Mucosa of stomach (tissue), 1 donor: ENCODE measurements at regions not wholly inside any gene's neighbourhood (a gene's known extent, or its start where the extent isn't known, plus 50 kb on each side); places are given as distances from the start of the nearest gene placed in this dataset.

Experiments
- H3K27me3 ChIP-seq: one replicate; pipeline ENCODE4 v1.7.0; 2013; ENCODE audit warnings: mild to moderate bottlenecking, low read length; ENCODE audit not compliant: control insufficient read depth, insufficient read depth
- H3K36me3 ChIP-seq: one replicate; pipeline ENCODE4 v1.7.0; 2013; ENCODE audit warnings: low read length; ENCODE audit not compliant: control insufficient read depth, insufficient read depth
- H3K4me1 ChIP-seq: one replicate; pipeline ENCODE4 v1.7.0; 2013; ENCODE audit warnings: mild to moderate bottlenecking, low read length; ENCODE audit not compliant: control insufficient read depth, insufficient read depth
- H3K4me3 ChIP-seq: one replicate; pipeline ENCODE4 v1.7.0; 2013; ENCODE audit warnings: low read length
- H3K9ac ChIP-seq: one replicate; pipeline ENCODE4 v1.7.0; 2013; ENCODE audit warnings: mild to moderate bottlenecking, low read length, moderate library complexity
- H3K9me3 ChIP-seq: one replicate; pipeline ENCODE4 v1.7.0; 2013; ENCODE audit warnings: mild to moderate bottlenecking, low read length, moderate library complexity; ENCODE audit not compliant: control insufficient read depth
- donor health status: Pancreatic carcinoma.

- Histone ChIP-seq H3K4me3 (no peak overlapping the region), H3K4me1 (no peaks in the 10 kb centered on the region), H3K9me3 (no peaks in the 10 kb centered on the region), H3K9ac (no peak overlapping the region), H3K36me3 (no peaks in the 10 kb centered on the region), H3K27me3 (no peaks in the 10 kb centered on the region)
Measured at GRCh38 chr9:119639287-119639955, 270.2 kb upstream of the BRINP1 start.

DNA sequence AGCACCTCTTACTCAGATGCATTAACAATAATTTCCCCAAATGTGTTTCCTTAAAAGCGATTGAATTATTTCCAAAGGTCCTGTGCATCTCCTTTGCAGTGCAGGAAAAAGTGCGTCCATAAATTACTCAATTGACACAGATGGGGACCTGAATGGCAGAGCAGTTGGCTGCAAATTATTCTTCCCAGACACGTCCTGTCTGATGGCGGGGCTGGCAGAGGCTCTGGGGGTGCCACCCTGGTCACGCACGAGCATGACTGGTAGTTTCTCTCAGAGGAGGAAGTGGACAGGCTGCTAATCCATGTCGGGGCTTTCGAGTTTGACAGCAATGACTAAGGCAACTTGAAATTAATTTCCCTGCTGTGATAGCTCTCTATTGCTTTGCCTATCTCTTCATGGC is 264.8 kb upstream of the BRINP1 start:
- no peak overlapping the region for H3K4me3 ChIP-seq
- no peaks in the 10 kb centered on the region for H3K36me3 ChIP-seq
- no peaks in the 10 kb centered on the region for H3K4me1 ChIP-seq
- H3K9ac ChIP-seq: no peak overlapping the region
- no peaks in the 10 kb centered on the region for H3K27me3 ChIP-seq
- H3K9me3 ChIP-seq: no peaks in the 10 kb centered on the region

DNA sequence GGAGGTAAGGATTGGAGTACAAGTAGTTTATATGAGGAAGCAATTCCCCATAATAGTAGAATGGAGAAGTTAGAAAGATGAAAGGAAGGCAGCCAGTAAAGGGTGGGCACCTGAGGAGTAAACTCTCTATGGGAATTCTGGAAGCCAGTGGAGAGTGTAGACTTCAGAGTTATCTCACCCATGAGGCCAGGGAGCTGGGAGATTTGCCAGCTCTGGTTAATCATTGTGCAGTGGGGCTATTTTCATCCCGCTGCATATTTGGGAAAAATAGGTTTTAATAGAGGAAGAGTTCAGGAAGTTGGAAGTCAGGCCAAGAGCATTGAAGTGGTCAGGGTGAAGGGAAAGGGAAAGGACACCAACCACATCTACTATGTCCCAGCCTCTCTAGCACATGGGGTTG is 242.3 kb upstream of the BRINP1 start:
- Histone ChIP-seq H3K9ac (no peak overlapping the region), H3K4me3 (no peak overlapping the region), H3K9me3 (no peaks in the 10 kb centered on the region), H3K27me3 (no peaks in the 10 kb centered on the region), H3K4me1 (no peaks in the 10 kb centered on the region), H3K36me3 (no peaks in the 10 kb centered on the region)

GRCh38 chr9:119609277-119609971 is 240.2 kb upstream of the BRINP1 start:
- no peaks in the 10 kb centered on the region for H3K36me3 ChIP-seq
- H3K4me1 ChIP-seq: no peaks in the 10 kb centered on the region
- H3K9me3 ChIP-seq: no peaks in the 10 kb centered on the region
- H3K27me3 ChIP-seq: no peaks in the 10 kb centered on the region
- H3K4me3 ChIP-seq: no peak overlapping the region
- H3K9ac ChIP-seq: no peak overlapping the region

DNA sequence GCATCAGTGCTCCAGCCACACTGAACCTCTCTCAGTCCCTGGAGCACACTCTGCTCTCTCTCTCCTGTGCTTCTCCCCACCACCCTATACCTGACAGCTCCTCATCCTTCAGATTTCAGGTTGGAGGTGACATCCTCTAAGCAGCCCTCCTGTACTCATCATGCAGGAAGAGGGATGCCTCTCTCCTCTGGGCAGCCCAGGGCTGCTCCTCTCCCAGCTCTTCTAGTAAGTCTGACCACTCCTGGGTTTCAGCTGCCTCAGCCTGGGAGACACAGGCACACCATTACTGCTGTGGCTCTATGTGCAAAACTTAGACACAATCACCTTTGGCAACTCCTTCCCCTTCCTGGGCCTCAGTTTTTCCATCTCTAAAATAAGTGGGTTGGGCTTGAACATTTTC is 232.4 kb upstream of the BRINP1 start:
- no peak overlapping the region for H3K9ac ChIP-seq
- H3K36me3 ChIP-seq: no peaks in the 10 kb centered on the region
- no peaks in the 10 kb centered on the region for H3K9me3 ChIP-seq
- no peak overlapping the region for H3K4me3 ChIP-seq
- H3K4me1 ChIP-seq: no peaks in the 10 kb centered on the region
- no peaks in the 10 kb centered on the region for H3K27me3 ChIP-seq

GRCh38 chr9:119597499-119597898 is 228.3 kb upstream of the BRINP1 start:
- Histone ChIP-seq H3K4me3 (no peak overlapping the region), H3K4me1 (no peaks in the 10 kb centered on the region), H3K9ac (no peak overlapping the region), H3K36me3 (no peaks in the 10 kb centered on the region), H3K9me3 (no peaks in the 10 kb centered on the region), H3K27me3 (no peaks in the 10 kb centered on the region)

DNA sequence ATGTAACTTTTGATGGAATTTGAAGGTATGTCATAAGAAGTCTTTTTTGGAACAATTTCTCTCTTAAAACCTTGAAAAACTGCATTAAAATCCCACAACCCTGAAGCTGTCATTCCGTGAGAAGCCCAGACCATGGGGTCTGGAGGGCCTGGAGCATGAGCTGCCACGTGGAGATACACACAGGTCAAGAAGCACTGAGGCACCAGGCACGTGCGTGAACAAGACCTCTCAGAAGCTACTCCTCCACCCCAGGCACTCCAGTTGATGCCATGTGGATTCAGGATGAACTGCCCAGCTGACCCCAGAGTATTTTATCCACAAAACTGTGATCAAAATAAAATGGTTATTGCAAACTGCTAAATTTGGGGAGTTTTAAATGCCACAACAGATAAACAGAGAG is 227.5 kb upstream of the BRINP1 start:
- Histone ChIP-seq H3K9me3 (no peaks in the 10 kb centered on the region), H3K4me1 (no peaks in the 10 kb centered on the region), H3K4me3 (no peak overlapping the region), H3K27me3 (no peaks in the 10 kb centered on the region), H3K9ac (no peak overlapping the region), H3K36me3 (no peaks in the 10 kb centered on the region)

- no peaks in the 10 kb centered on the region for H3K36me3 ChIP-seq
Measured at GRCh38 chr9:119588874-119589744, 219.9 kb upstream of the BRINP1 start.

DNA sequence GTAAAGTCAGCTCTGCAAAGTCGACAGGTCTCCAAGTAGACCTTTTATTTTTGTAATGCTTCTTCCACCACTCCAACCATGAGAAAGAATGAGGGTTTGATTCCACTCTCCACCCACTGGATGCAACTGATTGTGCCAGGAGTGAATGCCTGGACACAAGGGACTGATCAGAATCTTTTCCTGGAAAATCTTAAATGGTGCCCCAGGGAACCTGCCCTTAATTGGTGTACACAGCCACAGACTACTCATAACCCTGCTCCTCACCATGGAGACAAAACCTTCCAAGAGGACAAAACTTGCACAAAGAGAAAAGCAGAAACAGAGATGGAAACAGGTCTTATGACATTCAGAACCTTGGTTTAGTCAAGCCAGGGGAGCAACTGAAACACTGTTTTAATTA is 208.6 kb upstream of the BRINP1 start:
- no peaks in the 10 kb centered on the region for H3K27me3 ChIP-seq
- H3K4me3 ChIP-seq: no peak overlapping the region
- H3K36me3 ChIP-seq: no peaks in the 10 kb centered on the region
- no peaks in the 10 kb centered on the region for H3K4me1 ChIP-seq
- H3K9ac ChIP-seq: no peak overlapping the region
- H3K9me3 ChIP-seq: no peaks in the 10 kb centered on the region

More at GRCh38 chr9:119588874-119589744, 219.9 kb upstream of the BRINP1 start:
- H3K9me3 ChIP-seq: no peaks in the 10 kb centered on the region
- H3K9ac ChIP-seq: no peak overlapping the region
- no peaks in the 10 kb centered on the region for H3K27me3 ChIP-seq
- H3K4me1 ChIP-seq: no peaks in the 10 kb centered on the region
- H3K4me3 ChIP-seq: no peak overlapping the region

DNA sequence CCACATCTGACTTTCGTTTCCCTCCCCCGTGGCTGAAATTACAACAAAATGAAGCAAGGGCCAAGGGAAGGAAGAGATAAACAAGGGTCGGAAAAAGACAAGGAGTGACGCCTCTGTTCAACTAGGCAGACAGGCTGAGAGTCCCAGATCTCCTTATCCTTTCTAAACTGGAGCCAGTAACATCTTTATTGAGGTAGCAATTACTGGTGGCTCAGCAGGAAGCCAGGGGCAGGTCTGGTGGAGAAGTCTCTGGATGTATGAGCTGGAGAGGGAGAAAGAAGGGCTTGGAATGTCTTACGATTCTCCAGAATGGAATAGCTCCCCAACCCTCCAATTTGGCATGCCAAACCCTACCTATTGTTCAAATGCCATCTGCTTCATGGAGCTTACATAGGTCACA is 190.8 kb upstream of the BRINP1 start:
- no peak overlapping the region for H3K4me3 ChIP-seq
- H3K36me3 ChIP-seq: no peaks in the 10 kb centered on the region
- H3K9me3 ChIP-seq: no peaks in the 10 kb centered on the region
- H3K27me3 ChIP-seq: no peaks in the 10 kb centered on the region
- H3K9ac ChIP-seq: no peak overlapping the region
- no peaks in the 10 kb centered on the region for H3K4me1 ChIP-seq

DNA sequence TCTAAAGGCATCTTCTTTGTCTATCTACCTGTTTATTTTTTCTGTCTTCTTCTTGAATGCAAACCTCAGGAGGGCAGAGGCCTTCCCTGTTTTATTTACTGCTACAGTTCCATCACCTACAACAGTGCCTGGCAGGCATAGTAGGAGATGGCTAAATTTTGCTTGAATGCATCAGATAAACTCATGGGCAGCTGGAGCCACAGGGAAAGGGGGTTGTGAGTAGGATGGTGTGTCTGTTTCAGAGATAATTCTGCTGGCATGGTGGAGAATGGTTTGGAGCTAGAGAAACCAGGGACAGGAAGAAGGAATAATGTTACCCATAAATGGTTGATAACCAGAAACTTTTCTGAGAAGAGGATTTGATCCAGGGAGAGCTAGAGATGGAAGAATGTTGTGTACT is 189.8 kb upstream of the BRINP1 start:
- H3K4me1 ChIP-seq: no peaks in the 10 kb centered on the region
- H3K9me3 ChIP-seq: no peaks in the 10 kb centered on the region
- no peaks in the 10 kb centered on the region for H3K27me3 ChIP-seq
- no peak overlapping the region for H3K9ac ChIP-seq
- H3K4me3 ChIP-seq: no peak overlapping the region
- no peaks in the 10 kb centered on the region for H3K36me3 ChIP-seq
